GM18511 (cell line): ENCODE measurements at regions not wholly inside any gene's neighbourhood (a gene's known extent, or its start where the extent isn't known, plus 50 kb on each side); places are given as distances from the start of the nearest gene placed in this dataset.

ENCODE experiments used
- ATAC-seq: cut with Tn5 transposase; IDR thresholded peaks from one replicate; pipeline ENCODE4 v1.9.1; 2021; ENCODE audit warnings: mild to moderate bottlenecking, moderate library complexity; ENCODE audit not compliant: unreplicated experiment

DNA sequence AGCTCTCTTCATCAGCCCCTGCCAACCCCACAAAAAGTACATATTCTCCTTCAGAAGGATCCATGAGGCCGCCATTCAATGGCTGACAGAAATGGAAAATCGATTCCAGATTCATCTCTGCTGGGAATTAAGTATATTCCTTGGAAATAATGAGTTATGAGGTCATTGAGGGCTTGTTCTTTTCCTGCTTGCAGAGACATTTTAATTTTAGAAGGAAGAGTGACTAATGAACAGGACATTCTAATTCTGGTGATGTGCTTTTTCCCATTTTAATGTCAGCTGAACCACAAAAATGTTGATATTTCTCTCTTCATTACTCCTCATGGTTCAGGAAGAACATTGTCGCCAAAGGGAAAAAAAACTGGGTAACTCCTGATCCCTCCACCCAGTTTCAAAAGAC is 314.0 kb downstream of the PIK3R1 start:
- ATAC-seq, result no peak

GRCh38 chr5:68531970-68532369 is 316.4 kb downstream of the PIK3R1 start:
- ATAC-seq, result no peak

- ATAC-seq, result no peak
Measured at GRCh38 chr5:68533051-68533450, 317.5 kb downstream of the PIK3R1 start.

DNA sequence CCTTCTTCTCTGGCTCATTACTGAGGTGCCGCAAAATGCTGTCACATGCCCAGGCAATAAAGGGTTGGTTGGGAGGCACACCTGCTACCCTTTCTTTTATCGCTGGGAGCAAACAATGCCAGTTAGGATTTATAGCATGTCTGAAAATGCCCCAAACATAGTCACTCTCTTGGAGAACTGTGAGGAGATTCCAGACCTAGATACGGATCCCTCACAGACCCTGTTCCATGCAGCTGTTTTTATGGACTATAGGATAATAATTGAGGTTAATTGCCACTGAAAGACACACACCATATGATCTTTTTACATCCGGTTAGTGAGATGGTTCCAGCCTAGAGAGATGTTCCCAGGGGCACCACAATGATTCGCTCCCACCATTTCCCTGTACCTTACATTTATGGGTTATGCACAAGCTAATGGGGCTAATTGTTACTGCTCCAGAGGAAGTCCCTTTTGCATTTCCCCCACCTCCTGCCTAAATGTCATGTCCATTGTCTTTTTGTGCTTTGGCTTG is 318.1 kb downstream of the PIK3R1 start:
- no peak for ATAC-seq

DNA sequence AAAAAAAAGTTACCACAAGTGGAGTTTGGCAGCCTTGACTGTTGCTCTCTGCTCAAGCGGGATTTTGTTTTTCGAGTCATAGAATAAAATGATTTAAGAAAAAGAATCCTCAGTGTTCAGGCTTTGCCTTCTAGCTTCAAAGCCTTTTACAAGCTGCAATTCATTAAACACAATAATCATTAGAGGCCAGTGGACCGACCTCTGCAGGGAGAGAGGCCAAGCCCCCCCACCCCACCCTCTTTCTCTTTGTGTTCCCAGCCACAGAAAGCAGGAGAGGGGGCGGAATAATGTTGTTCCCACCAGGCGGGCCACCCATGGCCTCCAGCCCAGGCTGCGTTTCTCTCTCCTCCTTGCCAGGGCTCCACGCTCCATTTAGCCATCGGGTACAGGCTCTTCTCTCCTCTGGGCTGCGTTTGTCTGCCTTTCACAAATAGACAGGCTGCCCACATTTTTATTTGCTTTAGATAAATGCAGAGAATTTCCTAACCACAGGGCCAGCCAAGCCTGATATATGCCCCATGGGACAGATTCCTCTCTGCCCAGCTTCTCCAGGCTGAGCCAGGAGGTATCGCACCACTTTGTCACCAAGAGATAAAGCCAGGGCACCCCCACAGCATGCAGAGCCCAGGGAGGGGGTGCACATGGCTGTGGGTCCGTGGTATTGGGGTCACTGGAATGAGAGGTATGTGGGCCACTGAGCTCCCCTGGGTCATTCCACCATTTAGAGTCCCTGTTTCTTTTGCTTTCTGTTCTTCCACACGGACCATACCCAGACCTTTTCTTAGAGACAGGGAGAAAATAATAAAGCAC is 318.8 kb downstream of the PIK3R1 start:
- no peak for ATAC-seq

DNA sequence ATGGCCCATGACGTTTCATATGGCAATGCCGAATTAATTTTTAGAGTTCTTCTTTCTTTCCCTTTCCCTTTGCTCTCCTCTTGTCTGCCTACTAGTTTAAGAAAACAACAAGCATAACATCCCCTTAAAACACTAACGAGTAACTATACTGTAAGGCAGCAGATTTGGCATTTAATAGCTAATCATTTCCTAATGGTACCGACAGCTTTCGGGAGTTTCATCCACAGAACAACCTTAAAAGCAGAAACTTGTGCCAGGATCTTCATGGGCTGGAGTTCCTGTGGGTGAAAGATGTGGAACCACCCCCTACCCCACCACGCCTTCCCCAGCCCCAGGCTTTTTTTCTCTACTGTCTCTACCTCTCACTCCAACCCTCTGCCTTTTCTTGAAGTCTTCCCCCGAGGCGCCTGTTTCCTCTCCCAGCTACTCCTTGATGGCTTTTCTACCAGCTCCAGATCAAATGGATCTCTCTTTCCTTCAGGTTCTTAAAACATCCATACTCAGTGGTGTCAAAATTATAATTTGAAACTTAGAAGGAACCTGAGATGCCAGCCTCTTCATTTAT is 319.5 kb downstream of the PIK3R1 start:
- no peak for ATAC-seq

DNA sequence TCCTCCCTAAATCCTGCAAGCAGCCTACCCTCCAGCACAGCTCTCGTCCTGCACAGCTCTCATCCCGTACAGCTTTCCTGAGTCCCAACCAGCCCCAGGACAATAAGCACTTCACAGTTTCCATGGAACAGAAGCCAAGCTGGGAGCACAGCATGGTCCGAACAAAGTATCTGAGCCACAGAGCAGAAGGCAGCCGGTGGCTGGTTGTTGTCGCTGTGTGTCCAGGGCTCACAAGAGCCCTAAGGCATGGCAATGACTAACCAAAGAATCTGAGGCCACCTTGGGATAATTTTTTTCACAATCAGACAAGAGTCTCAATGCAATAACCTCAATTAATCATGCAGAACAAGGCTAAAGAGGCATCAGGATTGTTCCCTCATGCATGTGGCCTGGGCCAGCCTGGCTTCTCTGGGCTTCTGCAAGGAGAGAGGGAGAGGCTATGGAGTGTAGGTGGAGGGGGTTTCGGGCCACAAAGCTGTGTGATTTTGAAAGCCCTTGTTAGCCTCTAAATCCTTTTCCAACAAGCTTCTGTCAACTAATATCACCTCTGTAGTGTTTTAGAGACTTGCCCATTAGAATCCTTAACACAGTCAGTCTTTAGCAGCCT is 323.4 kb downstream of the PIK3R1 start:
- ATAC-seq, result no peak

- ATAC-seq, result no peak
Measured at GRCh38 chr5:68540798-68541590, 325.4 kb downstream of the PIK3R1 start.

- ATAC-seq, result no peak
Measured at GRCh38 chr5:68542207-68542606, 326.7 kb downstream of the PIK3R1 start.

DNA sequence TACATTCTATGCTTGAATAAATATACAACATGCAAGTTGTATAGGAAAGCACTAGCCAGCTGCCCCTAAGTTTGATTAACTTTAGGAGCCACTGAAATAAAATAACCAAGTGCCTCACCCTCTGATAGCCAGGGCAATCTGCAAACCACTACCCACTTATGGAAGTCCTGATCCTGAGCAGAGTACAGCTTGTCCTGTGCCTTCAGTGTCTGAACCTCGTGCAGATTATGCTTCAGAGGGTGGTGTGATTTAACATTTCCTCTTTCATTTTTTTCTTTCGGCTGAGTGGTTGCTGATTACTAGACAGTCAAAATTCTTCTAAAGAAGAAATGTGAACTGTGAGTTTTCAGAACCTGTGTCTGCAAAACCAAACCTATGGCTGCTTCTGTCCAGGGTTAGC is 327.7 kb downstream of the PIK3R1 start:
- no peak for ATAC-seq

GRCh38 chr5:68544091-68544647 is 328.6 kb downstream of the PIK3R1 start:
- ATAC-seq, result no peak

DNA sequence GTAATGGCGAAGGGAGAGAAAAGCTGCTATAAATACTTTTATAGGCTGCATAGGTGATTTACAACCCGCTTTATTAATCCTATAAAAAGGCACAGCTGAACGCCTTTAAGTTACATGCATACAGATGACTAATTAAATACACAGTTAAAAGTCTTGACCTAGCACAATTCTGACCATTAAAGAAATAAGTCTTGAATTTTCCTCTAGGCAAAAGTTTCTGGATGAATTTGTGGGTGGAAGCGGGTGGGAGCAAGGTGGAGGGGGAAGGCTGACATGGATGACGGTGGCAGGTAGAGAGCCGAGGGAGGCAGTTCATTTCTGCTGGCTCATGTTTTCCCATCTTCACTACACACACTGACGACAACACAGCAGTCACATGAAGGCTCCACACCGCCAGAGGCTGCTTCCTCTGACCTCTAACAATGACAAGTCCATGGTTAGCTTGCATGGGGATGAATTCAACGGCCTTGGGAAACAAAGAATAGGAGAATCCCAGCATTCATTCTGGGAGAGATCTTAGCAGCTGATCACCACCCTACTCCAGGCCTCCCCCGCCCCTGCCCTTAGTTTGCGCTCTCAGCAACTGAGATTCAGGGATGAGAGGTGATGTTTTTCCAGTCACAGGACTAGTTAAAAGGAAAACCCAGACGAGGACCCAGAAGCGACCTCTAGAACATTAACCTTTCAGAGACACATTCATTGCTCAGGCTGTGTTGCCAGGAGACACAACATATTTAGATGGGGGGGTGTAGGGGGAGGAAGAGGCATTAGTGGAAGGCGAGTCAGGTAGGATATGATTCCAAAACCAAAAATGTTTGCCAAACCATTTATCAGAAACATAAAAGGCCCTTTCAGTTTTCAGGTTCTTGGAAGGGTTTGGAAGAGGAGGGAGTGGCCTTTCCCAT is 329.3 kb downstream of the PIK3R1 start:
- no peak for ATAC-seq

- ATAC-seq, result no peak
Measured at GRCh38 chr5:68545636-68546295, 330.2 kb downstream of the PIK3R1 start.

DNA sequence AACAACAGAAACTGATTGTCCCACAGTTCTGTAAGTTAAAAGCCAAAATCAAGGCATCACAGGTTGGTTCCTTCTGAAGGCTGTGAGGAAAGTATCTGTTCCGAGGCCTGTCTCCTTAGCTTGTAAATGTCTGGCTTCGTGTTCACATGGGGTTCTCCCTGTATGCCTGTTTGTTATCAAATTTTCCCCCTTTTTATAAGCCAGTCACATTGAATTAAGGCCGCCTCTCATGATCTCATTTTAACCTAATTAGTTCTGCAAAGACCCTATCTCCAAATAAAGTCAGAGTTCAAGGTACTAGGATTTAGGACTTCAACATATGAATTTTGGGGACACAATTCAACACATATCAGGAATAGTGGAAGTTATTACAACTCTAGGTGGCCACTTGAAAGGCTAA is 331.5 kb downstream of the PIK3R1 start:
- ATAC-seq, result no peak

- no peak for ATAC-seq
Measured at GRCh38 chr5:68547622-68548021, 332.1 kb downstream of the PIK3R1 start.

DNA sequence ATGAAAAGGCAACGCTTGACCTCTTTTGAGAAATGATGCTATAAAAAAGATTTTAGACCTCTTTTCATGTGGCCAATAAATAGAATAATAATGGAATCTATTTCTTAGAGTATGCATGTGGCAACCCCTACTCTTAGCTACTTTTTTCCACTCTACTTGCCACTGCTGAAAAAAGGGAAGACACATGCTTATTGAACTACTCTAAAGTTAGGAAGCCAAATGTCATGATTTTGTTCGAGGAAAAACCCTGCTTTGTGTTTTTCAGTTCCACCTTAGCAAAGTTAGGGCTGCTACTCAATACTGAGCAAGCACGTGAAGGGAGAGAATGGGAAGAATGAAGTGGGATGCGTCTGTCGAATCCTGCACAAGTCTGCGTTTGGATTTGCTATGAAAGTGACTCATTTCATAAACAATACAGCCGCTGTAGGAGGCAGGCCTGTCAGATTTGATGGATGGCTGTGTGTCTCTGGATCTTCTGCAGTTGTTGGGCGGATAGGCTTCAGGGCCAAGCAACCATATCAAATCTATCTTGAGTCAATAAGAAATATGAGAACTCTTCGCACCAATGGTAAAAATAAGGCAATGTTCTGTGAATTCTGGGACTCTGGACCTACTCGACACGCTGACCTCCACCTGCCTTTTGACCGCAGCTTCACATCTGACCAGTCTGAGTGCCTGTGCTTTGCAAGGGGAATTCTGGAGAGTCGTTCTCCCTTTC is 333.6 kb downstream of the PIK3R1 start:
- ATAC-seq, result no peak

DNA sequence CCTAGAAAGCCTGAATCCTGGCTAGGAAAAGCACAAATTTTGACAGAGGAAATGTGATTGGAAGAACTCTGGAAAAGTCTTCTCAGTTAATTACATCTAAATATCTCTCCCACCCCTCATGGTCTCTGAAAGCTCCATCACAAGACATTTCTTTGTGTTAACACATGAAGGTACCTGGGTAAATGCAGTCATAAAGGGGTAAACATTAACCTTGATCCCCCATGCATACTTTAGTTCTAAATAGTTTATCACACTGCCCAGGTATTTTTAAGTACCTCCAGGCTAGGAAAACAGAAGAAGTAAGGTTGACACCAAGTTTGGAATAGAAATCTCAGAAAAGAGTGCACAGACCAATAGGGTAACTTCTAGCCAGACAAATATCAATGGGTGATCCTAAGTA is 334.5 kb downstream of the PIK3R1 start:
- ATAC-seq, result no peak

- ATAC-seq, result no peak
Measured at GRCh38 chr5:68551436-68551835, 335.9 kb downstream of the PIK3R1 start.
